ENCODE measurements at regions not wholly inside any gene's neighbourhood (a gene's known extent, or its start where the extent isn't known, plus 50 kb on each side); places are given as distances from the start of the nearest gene placed in this dataset.

GRCh38 chr1:10957133-10957532 lies 55.3 kb upstream of the TARDBP start:
- no peak for TF ChIP-seq CTCF (IDR thresholded peaks at IDR 0.05)
- no peak for TF ChIP-seq POLR2A (IDR thresholded peaks at IDR 0.05)
- TF ChIP-seq POLR2AphosphoS5 (IDR thresholded peaks at IDR 0.05), result no peak

All from prostate gland (tissue), 2 donors.